Astrocyte of the spinal cord (primary cell): ENCODE measurements at regions not wholly inside any gene's neighbourhood (a gene's known extent, or its start where the extent isn't known, plus 50 kb on each side); places are given as distances from the start of the nearest gene placed in this dataset.
A peak's percentile ranks its signal among the peaks of the same experiment; 100 is the strongest.
"Not testable (repeated sequence)": the region's sequence is repeated elsewhere in the genome, so short reads cannot be mapped to it uniquely, and the experiment has no call there.

Experiments used
- DNase-seq: peaks from one replicate; pipeline ENCODE4 v3.0.0; 2011; ENCODE audit warnings: low read depth, low spot score
- H3K4me3 ChIP-seq: 2 replicates; pipeline ENCODE4 v1.5.1; 2011; ENCODE audit warnings: low read depth, mild to moderate bottlenecking, low read length, moderate library complexity
- CTCF ChIP-seq: IDR thresholded peaks from 2 replicates; pipeline ENCODE4 v1.5.1; 2012; ENCODE audit warnings: low read depth, mild to moderate bottlenecking, low read length, inconsistent platforms
- in situ Hi-C: cut with HindIII; loops from 2 replicates; pipeline ENCODE4 v1.10.0; 2017; ENCODE audit warnings: low sequenced_read_pairs

DNA sequence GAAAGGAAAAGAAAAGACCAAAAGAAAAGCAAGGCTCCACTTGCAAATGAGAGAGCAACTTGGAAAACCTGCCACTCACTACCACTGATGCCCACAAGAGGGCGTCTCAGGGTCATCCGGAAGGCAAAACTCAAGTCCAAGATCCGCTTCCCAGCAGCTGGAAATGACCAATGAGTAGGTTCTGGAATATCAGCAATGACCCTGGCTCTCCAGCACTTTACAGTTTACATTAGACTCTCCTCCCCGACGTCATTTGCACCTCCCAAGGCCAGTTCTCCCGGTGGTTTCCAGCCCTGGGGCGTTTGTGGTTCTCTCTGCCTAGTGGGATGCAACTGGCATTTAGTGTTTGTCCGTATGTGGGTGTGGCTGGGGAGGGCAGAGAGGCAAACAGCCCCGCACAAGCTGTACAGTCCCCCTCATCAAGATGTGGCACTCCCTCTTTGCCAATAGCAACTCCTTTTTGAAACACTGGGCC is 193.8 kb upstream of the ZNF618 start:
- DNase-seq = peak; percentile 83
- TF ChIP-seq CTCF = peak; percentile 97
- H3K4me3 ChIP-seq = no peak overlapping the region
- in situ Hi-C loops = no loop called here

DNA sequence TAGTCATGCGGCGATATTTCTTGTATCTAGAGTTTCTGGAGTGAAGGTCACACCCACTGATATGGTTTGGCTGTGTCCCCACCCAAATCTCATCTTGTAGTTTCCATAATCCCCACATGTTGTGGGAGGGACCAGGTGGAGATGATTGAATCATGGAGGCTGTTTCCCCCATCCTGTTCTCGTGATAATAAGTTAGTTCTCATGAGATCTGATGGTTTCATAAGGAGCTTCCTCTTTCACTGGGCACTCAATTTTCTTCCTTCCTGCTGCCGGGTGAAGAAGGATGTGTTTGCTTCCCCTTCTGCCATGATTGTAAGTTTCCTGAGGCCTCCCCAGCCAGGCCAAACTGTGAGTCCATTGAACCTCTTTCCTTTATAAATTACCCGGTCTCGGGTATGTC is 190.5 kb upstream of the ZNF618 start:
- DNase-seq, in situ Hi-C loops, H3K4me3 ChIP-seq: not testable (repeated sequence)

- TF ChIP-seq CTCF = no peak
- H3K4me3 ChIP-seq = no peak overlapping the region
- DNase-seq = no peak
- in situ Hi-C loops = no loop called here
Observed at GRCh38 chr9:113687107-113687679, 188.9 kb upstream of the ZNF618 start.

DNA sequence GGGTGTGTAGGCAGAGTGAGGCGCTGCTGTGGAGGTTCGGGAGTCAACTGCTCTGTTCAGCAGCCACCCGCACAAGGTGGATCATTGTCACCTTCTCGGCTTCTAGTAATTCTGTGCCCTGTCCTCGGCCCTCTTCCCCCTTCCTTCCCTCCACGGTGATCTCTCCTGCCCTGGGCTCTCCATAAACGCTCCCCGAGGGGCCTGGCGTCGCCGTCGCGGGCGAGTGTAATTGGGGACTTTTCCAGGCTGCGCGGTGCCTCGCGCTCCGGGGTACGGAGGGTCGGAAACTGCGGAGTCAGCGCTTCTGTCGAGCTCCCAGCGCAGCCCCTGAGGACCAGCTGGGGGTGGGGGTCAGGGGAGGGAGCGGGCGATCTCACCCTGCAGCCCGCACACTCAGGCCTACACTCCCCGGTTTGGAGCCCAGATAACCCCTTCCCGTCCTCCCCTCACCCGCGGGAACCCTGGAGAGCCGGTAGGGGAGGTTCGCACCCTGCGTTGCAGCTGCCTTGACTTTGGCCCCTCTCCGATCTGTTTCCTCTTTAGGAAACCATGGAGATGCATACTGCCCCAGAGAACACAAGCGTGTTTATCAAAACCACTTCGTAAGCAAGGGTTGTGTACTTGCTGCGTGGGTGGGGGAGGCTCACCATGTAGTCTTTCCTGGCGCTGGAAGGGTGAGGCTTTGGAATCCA is 188.3 kb upstream of the ZNF618 start:
- no peak for DNase-seq
- no peak for TF ChIP-seq CTCF
- H3K4me3 ChIP-seq = no peak overlapping the region
- in situ Hi-C loops = no loop called here

DNA sequence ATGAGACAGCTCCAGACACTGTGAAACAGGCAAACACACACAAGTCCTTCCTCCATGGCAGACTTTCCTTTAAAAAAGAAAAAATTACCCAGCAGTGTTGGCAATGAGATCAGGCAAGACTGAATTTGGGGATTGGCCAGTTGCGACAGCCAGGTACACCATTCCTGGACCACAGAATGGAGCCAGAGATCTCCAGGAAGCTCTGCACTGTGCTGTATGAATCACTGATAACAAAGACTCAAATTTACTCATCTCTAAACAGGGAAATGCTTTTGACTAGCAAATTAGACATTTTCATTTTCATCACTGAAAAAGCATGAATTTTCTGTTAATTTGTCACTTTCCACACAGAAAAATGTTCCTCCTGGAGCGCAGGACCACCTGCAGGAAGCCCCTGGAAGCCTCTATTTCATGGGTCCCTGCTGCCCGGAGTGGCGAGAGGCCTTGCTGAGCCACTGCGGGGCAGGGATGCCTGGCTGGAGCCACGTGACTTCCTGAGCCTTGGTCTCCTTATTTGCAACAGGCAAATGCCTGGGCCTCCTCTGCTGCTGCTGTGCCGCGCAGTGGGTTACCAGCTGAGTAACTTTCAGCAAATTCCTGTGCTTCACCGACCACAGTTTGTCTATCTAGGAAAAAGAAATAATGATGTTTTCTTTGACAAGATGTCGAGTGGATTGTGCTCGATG is 185.9 kb upstream of the ZNF618 start:
- no peak for TF ChIP-seq CTCF
- peak; percentile 32 for DNase-seq
- in situ Hi-C loops = no loop called here
- H3K4me3 ChIP-seq = no peak overlapping the region

DNA sequence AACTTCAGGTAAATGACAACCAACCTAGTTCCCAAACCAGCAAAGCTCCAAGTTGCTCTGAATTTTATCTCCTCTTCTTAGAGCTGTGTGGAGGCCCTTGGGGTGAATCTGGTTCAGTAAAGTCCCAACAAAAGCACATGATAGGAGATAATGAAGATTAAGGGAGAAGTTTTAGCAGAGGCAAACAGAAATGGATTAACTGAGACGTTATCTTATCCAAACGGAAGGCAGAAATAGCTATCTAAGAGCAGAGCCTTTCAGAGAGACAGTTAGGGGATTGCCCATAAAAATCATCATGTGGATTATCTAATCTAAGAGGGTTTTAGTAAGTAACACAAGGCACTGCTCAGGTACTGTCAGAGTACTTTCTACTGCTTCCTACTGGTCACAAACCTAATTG is 183.9 kb upstream of the ZNF618 start:
- no peak for DNase-seq
- no peak for TF ChIP-seq CTCF
- H3K4me3 ChIP-seq = no peak overlapping the region
- in situ Hi-C loops = no loop called here

DNA sequence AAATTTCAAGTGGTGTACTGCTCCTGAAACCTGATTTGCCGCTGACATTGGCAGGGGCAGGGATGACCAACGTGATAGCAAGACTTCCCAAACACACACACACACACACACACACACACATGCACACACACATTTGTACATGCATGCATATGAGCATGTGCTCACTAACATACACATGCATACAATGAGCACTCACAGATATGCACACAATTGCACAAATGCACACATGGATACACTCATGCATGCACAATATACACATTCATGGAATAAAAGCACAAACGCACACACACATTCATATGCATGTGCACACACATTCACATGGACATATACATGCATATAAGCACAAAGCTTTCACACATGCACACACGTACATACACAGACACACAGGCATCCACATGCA is 181.2 kb upstream of the ZNF618 start:
- TF ChIP-seq CTCF = no peak
- no peak for DNase-seq
- in situ Hi-C loops = no loop called here
- no peak overlapping the region for H3K4me3 ChIP-seq
